ENCODE measurements at regions not wholly inside any gene's neighbourhood (a gene's known extent, or its start where the extent isn't known, plus 50 kb on each side); places are given as distances from the start of the nearest gene placed in this dataset.

DNA sequence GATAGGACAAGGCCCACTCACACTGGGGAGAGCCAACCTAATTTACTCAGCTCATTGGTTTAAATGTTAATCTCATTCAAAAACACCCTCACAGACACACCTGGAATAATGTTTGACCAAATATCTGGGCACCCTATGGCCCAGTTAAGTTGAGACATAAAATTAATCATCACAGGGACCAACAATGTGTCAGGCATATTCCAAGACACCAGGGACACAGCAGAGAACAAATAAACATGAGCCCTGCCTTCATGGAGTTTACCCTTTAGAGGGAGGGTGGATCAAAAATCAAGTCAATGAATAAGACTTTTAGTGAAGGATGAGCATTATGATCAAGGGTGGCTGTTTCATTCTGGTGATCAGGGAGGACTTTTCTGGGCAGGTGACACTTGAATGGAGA lies 98.7 kb upstream of the CHD6 start:
- peaks cover 4% of the 10 kb centered on the region for H3K27me3 Mint-ChIP-seq
- H3K27ac Mint-ChIP-seq, result no peak overlapping the region
- TF ChIP-seq CTCF (IDR thresholded peaks at IDR 0.05; ENCODE audit: unreplicated experiment), result no peak

GRCh38 chr20:41716436-41716835 lies 98.3 kb upstream of the CHD6 start:
- peaks cover 4% of the 10 kb centered on the region for H3K27me3 Mint-ChIP-seq
- DNase-seq (ENCODE audit: low spot score, unreplicated experiment), result no peak
- no peaks in the 10 kb centered on the region for H3K9me3 Mint-ChIP-seq (ENCODE audit: low read depth)
- TF ChIP-seq CTCF (IDR thresholded peaks at IDR 0.05; ENCODE audit: unreplicated experiment), result no peak
- H3K4me1 Mint-ChIP-seq (ENCODE audit: low read depth), result no peaks in the 10 kb centered on the region
- no peak overlapping the region for H3K4me3 Mint-ChIP-seq (ENCODE audit: low read depth)
- no peaks in the 10 kb centered on the region for H3K36me3 Mint-ChIP-seq (ENCODE audit: insufficient read depth)
- no peak overlapping the region for H3K27ac Mint-ChIP-seq

More for the DNA sequence above, 98.7 kb upstream of the CHD6 start:
- H3K4me3 Mint-ChIP-seq (ENCODE audit: low read depth), result no peak overlapping the region
- H3K36me3 Mint-ChIP-seq (ENCODE audit: insufficient read depth), result no peaks in the 10 kb centered on the region
- no peak for DNase-seq (ENCODE audit: low spot score, unreplicated experiment)
- H3K9me3 Mint-ChIP-seq (ENCODE audit: low read depth), result no peaks in the 10 kb centered on the region
- no peaks in the 10 kb centered on the region for H3K4me1 Mint-ChIP-seq (ENCODE audit: low read depth)

GRCh38 chr20:41715526-41715925 lies 97.3 kb upstream of the CHD6 start:
- H3K4me3 Mint-ChIP-seq (ENCODE audit: low read depth), result no peak overlapping the region
- no peaks in the 10 kb centered on the region for H3K9me3 Mint-ChIP-seq (ENCODE audit: low read depth)
- no peaks in the 10 kb centered on the region for H3K36me3 Mint-ChIP-seq (ENCODE audit: insufficient read depth)
- H3K27ac Mint-ChIP-seq, result no peak overlapping the region
- DNase-seq (ENCODE audit: low spot score, unreplicated experiment), result no peak
- no peaks in the 10 kb centered on the region for H3K4me1 Mint-ChIP-seq (ENCODE audit: low read depth)
- TF ChIP-seq CTCF (IDR thresholded peaks at IDR 0.05; ENCODE audit: unreplicated experiment), result no peak
- peaks cover 4% of the 10 kb centered on the region for H3K27me3 Mint-ChIP-seq

GRCh38 chr20:41714030-41714429 lies 95.9 kb upstream of the CHD6 start:
- no peaks in the 10 kb centered on the region for H3K36me3 Mint-ChIP-seq (ENCODE audit: insufficient read depth)
- TF ChIP-seq CTCF (IDR thresholded peaks at IDR 0.05; ENCODE audit: unreplicated experiment), result no peak
- no peak overlapping the region for H3K27ac Mint-ChIP-seq
- no peaks in the 10 kb centered on the region for H3K9me3 Mint-ChIP-seq (ENCODE audit: low read depth)
- no peak overlapping the region for H3K4me3 Mint-ChIP-seq (ENCODE audit: low read depth)
- no peaks in the 10 kb centered on the region for H3K4me1 Mint-ChIP-seq (ENCODE audit: low read depth)
- peaks cover 4% of the 10 kb centered on the region for H3K27me3 Mint-ChIP-seq
- DNase-seq (ENCODE audit: low spot score, unreplicated experiment), result no peak

GRCh38 chr20:41704896-41705295 lies 86.7 kb upstream of the CHD6 start:
- Mint-ChIP-seq H3K4me3 (ENCODE audit: low read depth) (no peak overlapping the region), H3K9me3 (ENCODE audit: low read depth) (no peaks in the 10 kb centered on the region), H3K27ac (no peak overlapping the region), H3K4me1 (ENCODE audit: low read depth) (peaks cover 1% of the 10 kb centered on the region), H3K36me3 (ENCODE audit: insufficient read depth) (no peaks in the 10 kb centered on the region), H3K27me3 (no peaks in the 10 kb centered on the region)
- no peak for DNase-seq (ENCODE audit: low spot score, unreplicated experiment)
- TF ChIP-seq CTCF (IDR thresholded peaks at IDR 0.05; ENCODE audit: unreplicated experiment), result no peak

Measured in progenitor cell of endocrine pancreas (in vitro differentiated cells).